GM12873 (cell line): ENCODE measurements at regions not wholly inside any gene's neighbourhood (a gene's known extent, or its start where the extent isn't known, plus 50 kb on each side); places are given as distances from the start of the nearest gene placed in this dataset.

Experiments used
- TF ChIP-seq, protein P1 (sequence below): IDR thresholded peaks from 2 replicates; pipeline ENCODE4 v1.5.1; 2012; ENCODE audit warnings: low read depth, mild to moderate bottlenecking, moderate library complexity, low read length, control low read depth; ENCODE audit not compliant: insufficient read depth; ENCODE audit errors: missing control alignments

DNA sequence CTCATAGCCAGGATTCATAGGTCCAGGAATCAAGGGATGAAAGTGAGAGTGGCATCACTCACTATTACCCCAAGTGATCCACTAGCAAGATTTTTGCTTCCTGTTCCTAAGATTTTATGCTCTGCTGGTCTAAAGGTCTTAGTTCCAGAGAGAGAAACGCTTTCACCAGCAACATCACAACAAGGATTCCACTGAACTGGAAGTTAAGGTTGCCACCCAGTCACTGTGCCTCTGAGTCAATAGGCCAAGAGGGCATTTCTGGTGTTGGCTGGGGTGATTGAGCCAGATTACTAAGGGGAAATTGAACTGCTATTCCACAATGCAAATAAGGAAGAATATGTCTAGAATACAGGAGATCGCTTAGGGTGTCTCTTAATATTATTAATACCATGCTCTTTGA is 142.5 kb upstream of the ARID2 start:
- TF ChIP-seq, protein P1, sequence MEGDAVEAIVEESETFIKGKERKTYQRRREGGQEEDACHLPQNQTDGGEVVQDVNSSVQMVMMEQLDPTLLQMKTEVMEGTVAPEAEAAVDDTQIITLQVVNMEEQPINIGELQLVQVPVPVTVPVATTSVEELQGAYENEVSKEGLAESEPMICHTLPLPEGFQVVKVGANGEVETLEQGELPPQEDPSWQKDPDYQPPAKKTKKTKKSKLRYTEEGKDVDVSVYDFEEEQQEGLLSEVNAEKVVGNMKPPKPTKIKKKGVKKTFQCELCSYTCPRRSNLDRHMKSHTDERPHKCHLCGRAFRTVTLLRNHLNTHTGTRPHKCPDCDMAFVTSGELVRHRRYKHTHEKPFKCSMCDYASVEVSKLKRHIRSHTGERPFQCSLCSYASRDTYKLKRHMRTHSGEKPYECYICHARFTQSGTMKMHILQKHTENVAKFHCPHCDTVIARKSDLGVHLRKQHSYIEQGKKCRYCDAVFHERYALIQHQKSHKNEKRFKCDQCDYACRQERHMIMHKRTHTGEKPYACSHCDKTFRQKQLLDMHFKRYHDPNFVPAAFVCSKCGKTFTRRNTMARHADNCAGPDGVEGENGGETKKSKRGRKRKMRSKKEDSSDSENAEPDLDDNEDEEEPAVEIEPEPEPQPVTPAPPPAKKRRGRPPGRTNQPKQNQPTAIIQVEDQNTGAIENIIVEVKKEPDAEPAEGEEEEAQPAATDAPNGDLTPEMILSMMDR, result no peak

DNA sequence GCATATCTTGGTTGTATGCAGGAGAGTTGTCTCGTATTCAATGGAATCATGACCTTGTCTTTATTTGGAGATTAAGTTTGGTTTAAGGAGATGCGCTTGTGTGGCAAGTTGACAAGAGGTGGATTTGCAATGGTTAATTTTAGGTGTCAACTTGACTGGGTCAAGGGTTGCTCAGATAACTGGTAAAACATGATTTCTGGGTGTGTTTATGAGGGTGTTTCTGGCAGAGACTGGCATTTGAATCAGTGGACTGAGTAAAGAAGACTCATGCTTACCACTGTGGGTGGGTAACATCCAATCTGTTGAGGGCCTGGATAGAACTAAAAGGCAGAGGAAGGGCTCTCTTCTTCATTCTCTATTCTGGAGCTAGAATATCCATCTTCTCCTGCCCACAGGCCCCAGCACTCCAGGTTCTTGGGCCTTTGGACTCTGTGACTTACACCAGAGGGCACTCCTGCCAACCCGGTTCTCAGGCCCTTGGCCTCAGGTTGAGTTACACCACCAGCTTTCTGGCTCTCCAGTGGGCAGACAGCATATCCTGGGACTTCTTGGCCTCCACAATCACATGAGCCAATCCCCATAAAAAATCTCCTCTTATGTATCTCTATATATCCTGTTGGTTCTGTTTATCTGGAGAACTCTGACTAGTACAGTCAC is 141.5 kb upstream of the ARID2 start:
- TF ChIP-seq, protein P1, result no peak

DNA sequence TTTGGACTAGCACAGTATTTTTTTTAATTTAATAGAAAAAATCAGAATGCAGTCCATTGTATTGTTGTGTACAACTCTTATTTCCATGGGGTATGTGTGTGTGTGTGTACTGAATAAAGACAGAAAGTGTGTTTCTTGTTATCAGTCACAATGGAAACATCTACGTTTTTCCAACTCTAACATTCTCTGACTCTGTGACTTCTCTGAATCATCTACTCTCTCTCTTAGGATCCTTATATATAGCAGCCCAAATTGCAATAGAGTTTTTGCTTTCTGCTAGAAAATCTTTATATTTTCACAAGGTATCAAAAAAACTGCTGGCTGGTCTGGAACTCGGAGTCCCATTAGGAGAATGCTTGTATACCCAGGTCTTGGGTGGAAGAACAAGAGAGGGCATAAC is 138.9 kb upstream of the ARID2 start:
- TF ChIP-seq, protein P1, result no peak

DNA sequence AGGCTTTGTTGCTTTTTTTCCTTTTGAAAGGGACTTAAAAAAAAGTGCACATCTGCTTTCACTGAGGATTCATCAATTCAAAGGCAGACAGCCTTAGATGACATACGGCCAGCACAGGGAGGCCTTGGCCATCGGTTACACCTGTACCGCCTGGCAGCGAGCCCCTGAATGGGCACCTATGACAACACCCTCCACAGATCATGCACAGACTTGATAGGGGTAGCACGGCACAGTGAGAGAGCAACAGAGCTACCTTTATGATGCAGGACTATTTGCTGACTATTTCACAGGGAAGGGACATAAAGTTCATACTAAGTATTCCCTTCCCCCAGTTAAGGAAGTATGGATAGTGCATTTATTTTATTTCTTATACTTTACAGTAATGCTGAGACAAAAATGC is 137.9 kb upstream of the ARID2 start:
- TF ChIP-seq, protein P1, result no peak

DNA sequence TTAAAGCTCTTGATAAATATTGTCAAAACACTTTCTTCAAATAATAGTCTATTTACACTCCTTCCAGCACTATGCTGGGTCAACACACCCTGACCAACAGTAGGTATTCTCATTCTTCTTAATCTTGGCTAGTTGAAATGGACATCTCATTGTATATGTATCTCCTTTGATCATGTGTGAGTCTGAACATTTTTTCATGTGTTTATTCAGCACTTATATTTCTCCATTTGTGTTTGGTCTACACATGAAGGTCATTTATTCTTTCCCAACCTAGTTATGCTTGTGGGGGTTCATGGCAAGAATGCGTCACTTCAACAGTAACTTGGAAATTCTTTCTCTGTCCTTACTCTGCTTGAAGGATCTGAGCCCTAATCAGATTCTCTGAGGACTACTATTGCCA is 133.1 kb upstream of the ARID2 start:
- TF ChIP-seq, protein P1, result no peak

DNA sequence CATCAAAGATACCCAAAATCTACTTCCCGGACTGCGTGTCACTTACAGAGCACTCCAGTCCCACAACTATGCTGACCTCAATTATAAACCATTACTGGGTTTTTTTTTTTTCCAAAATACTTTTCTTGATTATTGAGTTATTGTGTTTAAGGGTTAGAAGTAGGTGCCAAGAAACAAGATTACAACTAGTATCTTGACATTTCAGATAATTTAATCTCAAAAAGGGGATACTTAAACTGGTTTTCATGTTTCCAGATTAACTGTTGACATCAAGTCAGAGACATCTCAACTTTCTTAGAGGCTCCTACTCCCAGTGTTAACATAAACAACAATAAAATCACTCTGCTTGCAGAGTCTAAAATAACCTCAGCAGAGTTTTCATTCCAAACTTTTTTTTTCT is 131.2 kb upstream of the ARID2 start:
- TF ChIP-seq, protein P1, result no peak

DNA sequence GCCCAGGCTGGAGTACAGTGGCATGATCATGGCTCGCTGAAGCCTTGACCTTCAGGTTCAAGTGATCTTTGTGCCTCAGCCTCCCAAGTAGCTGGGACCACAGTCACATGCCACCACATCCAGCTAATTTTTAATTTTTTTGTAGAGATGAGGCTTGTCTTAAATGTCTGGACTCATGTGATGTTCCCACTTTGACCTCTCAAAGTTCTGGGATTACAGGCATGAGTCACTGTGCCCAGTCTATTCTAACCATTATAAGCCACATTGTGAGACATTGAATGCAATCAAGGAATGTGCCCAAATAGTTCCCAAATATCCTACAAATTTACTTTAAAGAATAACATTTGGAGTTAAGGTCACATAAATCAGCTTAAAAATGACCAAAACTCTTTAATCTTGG is 130.7 kb upstream of the ARID2 start:
- TF ChIP-seq, protein P1, result no peak
